GM21825 (cell line): ENCODE measurements at regions not wholly inside any gene's neighbourhood (a gene's known extent, or its start where the extent isn't known, plus 50 kb on each side); places are given as distances from the start of the nearest gene placed in this dataset.

Experiments
- ATAC-seq: cut with Tn5 transposase; IDR thresholded peaks from one replicate; pipeline ENCODE4 v1.9.1; 2021; ENCODE audit warnings: mild to moderate bottlenecking, moderate library complexity; ENCODE audit not compliant: unreplicated experiment

GRCh38 chr11:27783701-27784355, 83.6 kb upstream of the BDNF start:
- ATAC-seq = no peak

DNA sequence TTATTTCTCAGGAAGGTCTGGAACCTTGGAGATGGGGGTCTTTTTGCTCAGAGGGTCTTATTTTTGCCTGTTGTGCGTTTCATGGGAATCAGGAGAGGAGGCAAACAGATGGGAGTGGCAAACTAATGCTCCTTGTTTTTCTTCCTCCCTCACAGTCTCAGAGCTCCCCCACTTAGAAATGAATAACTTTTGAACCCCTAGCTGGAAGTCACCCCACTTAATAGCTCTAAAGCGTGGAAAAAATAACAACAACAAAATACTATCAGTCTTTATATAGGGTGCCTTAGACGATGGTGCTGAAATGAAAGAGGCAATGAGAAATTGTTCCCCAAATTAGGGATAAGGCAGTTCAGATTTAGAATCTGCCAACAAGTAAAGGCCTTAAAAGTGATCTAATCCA, 76.8 kb upstream of the BDNF start:
- no peak for ATAC-seq

DNA sequence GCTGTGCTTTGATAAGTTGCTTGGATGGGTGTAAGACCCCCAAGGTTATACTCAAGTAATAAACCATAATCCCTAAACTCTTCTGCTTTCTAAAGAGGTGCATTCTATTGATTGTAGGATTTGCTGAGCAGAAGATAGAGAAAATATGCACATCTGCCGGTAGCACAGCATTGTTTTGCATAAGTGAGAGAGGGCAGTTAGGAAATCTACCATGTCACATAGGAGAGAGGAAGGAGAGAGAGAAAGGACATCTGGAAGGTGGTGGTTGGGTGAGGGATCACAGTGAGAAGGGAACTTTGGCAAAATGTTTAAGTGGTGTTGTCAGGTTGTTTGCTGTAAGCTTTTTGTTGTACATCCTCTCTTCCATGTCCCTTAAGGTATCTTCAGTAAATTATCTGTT, 73.6 kb upstream of the BDNF start:
- no peak for ATAC-seq

DNA sequence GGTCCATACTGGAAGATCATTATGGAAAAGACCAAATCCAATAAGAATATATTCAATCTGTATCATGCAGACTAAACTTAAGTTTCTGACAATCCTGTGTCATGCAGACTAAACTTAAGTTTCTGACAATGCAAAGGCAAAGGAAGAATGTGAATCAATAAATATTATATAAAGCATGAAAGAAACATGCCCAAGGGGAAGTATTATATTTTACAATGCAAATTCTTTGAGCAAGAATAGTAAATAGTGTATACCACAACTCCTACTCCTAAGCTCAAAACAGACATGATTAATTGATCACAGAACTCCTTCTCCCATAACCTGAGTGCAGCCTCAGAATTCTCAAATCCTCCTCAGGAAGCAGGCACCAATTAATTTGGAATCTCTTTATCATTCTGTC, 71.3 kb upstream of the BDNF start:
- no peak for ATAC-seq

DNA sequence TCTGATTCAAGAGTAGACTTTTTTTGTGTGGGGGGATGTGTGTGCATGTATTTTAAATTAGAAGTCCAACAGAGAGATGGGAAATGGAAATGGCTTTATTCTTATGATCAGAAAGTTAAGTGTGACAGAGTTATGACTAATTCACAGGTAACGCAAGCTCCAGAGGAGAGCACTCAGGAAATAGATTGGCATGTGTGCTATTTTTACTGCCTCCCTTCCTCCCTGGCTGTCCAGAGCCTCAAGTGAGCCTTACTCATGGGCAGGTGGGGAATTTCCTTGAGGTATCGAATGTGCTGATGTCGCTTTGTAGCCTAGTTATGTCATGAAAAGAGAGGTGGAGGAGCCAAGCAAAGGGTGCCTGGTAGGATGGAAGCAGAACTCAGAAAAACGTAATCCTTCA, 70.3 kb upstream of the BDNF start:
- no peak for ATAC-seq

- no peak for ATAC-seq
Observed at GRCh38 chr11:27763736-27764135, 63.5 kb upstream of the BDNF start.

DNA sequence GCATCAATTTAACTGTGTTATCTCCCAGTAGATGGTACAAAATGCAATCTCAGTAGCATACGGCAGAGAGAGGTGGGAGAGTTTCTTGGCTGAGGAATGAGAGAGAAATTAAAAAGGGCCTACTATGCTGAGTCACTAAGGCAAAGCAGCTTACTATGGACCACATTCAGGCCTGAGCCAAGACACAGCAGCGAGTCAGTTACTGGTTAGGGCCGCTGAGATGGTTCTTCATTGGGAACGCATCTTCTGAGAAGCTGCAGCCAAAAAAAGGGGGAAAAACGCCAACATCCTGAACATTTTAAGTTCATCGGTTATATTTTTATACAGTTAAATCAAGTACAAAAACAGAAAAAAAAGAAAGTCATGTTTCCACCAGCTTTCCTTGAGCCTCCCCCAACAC, 61.1 kb upstream of the BDNF start:
- no peak for ATAC-seq

- ATAC-seq = no peak
Observed at GRCh38 chr11:27757953-27758352, 57.7 kb upstream of the BDNF start.

DNA sequence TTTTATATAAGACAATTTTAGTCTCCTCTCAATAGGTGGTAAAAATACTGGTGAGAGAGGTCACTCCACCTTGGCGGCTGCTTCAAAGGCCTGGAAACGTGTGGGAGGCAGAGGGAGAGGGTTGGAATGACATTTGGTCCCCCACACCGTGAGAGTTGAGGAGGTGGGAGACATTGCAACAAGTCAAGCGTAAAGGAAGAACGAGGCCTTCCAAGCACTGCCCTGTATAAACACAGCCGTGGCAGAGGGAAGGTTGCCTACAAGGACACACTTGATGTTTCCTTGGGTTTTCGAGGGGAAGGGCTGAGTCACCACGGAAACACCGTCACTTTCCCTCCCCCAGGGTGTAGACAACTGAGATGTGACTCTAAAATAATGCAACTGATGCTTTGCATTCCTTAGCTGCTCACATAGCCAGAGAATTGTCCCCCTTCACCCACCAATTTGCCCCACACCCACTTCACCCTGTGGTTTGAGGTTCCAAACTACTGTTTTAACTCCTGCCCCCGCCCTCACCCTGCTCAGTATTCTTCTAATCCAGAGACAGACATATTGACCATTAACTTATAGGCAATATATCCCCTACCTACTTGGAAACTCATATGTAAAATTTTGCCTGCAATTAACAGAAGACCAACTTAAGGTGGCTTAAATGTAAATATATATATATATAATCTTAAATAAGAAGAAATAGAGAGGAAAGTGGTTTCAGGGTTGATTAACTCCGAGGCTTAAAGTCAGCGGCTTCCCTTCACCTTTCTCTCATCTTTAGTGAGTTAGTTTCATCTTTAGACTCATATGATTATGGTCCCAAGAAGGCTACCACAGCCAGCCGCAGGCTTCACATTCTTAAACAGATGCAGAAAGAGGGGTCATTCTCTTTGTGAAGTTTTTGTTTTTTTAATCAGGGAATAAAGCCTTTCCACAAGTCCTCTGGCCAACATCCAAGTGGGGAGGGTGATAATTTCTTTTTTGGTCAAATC, 54.1 kb upstream of the BDNF start:
- no peak for ATAC-seq
